CD14-positive monocyte (primary cell): ENCODE measurements at regions not wholly inside any gene's neighbourhood (a gene's known extent, or its start where the extent isn't known, plus 50 kb on each side); places are given as distances from the start of the nearest gene placed in this dataset.

ENCODE experiments used
- DNase-seq, 3 donors: peaks; one replicate each; pipeline ENCODE4 v3.0.0-alpha.2; 2011 to 2022
- H2AFZ ChIP-seq: 2 replicates; pipeline ENCODE4 v1.6.0; 2012; ENCODE audit warnings: mild to moderate bottlenecking, low read depth, low read length, inconsistent platforms; ENCODE audit not compliant: insufficient read depth, poor library complexity, severe bottlenecking
- H3K27ac ChIP-seq, 2 donors: 1 replicate in 1 of 2; 2 replicates in 1 of 2; pipeline ENCODE4 v1.5.1; 2012 to 2013; ENCODE audit warnings: low read length in 2 of 2, control low read depth in 1 of 2, inconsistent platforms in 1 of 2, low read depth in 1 of 2, mild to moderate bottlenecking in 1 of 2
- H3K27me3 ChIP-seq, 2 donors: one replicate each; pipeline versions ENCODE4 v1.6.0 to v1.6.1; 2011 to 2013; ENCODE audit warnings: low read length in 2 of 2; ENCODE audit not compliant: control insufficient read depth in 2 of 2, insufficient read depth in 2 of 2
- H3K36me3 ChIP-seq, 2 donors: replicated peaks in 1 of 2; 1 replicate in 1 of 2; 2 replicates in 1 of 2; pipeline versions ENCODE4 v1.5.1 to v1.6.1; 2012 to 2013; ENCODE audit warnings: low read length in 2 of 2, control low read depth in 1 of 2, inconsistent platforms in 1 of 2, mild to moderate bottlenecking in 1 of 2; ENCODE audit not compliant: insufficient read depth in 2 of 2, control insufficient read depth in 1 of 2
- H3K4me1 ChIP-seq, 2 donors: 1 replicate in 1 of 2; 2 replicates in 1 of 2; pipeline versions ENCODE4 v1.5.1 to v1.6.1; 2012 to 2013; ENCODE audit warnings: low read length in 2 of 2, control low read depth in 1 of 2, inconsistent platforms in 1 of 2, mild to moderate bottlenecking in 1 of 2, moderate library complexity in 1 of 2; ENCODE audit not compliant: insufficient read depth in 2 of 2, control insufficient read depth in 1 of 2
- H3K4me2 ChIP-seq: replicated peaks from 2 replicates; pipeline ENCODE3; 2012; ENCODE audit warnings: low read length, moderate library complexity, mild to moderate bottlenecking; ENCODE audit not compliant: poor library complexity, severe bottlenecking; ENCODE audit errors: extremely low read depth
- H3K4me3 ChIP-seq, 3 experiments: fragments of 200-600 bp in 1 of 3; sonication (generic) in 1 of 3; replicated peaks in 1 of 3; 1 replicate in 2 of 3; 2 replicates in 1 of 3; pipeline ENCODE4 v1.5.1; 2011 to 2013; ENCODE audit warnings: low read length in 3 of 3, mild to moderate bottlenecking in 3 of 3, control low read depth in 2 of 3, low read depth in 2 of 3, inconsistent platforms in 1 of 3, moderate library complexity in 1 of 3
- H3K79me2 ChIP-seq: 2 replicates; pipeline ENCODE4 v1.6.0; 2012; ENCODE audit warnings: mild to moderate bottlenecking, control low read depth, inconsistent platforms, low read length, moderate library complexity; ENCODE audit not compliant: insufficient read depth
- H3K9ac ChIP-seq: 2 replicates; pipeline ENCODE4 v1.6.0; 2017; ENCODE audit warnings: low read length, mild to moderate bottlenecking; ENCODE audit not compliant: insufficient read depth, poor library complexity, severe bottlenecking
- H3K9me3 ChIP-seq, 2 donors: replicated peaks in 1 of 2; 1 replicate in 1 of 2; 2 replicates in 1 of 2; pipeline versions ENCODE4 v1.5.1 to v1.6.1; 2012 to 2013; ENCODE audit warnings: low read length in 2 of 2, control low read depth in 1 of 2; ENCODE audit not compliant: control insufficient read depth in 1 of 2, insufficient read depth in 1 of 2
- H4K20me1 ChIP-seq: 2 replicates; pipeline ENCODE4 v1.6.0; 2012; ENCODE audit warnings: mild to moderate bottlenecking, low read length, control low read depth, moderate library complexity; ENCODE audit not compliant: insufficient read depth
- H3K27ac Mint-ChIP-seq, 7 donors: one replicate each; pipeline ENCODE4 v1.8.0; 2020; ENCODE audit warnings: mild to moderate bottlenecking in 7 of 7, mixed read lengths in 7 of 7, moderate library complexity in 6 of 7, inconsistent platforms in 2 of 7
- H3K27me3 Mint-ChIP-seq, 3 donors: one replicate each; pipeline ENCODE4 v1.8.0; 2021 to 2022; ENCODE audit warnings: low read depth in 3 of 3, mild to moderate bottlenecking in 3 of 3, mixed read lengths in 3 of 3, moderate library complexity in 3 of 3, inconsistent platforms in 1 of 3
- H3K36me3 Mint-ChIP-seq, 2 donors: one replicate each; pipeline ENCODE4 v1.8.0; 2020; ENCODE audit warnings: mixed read lengths in 2 of 2, inconsistent platforms in 1 of 2, mild to moderate bottlenecking in 1 of 2
- H3K4me1 Mint-ChIP-seq: one replicate; pipeline ENCODE4 v1.8.0; 2020; ENCODE audit warnings: mild to moderate bottlenecking, mixed read lengths
- H3K4me3 Mint-ChIP-seq, 2 donors: one replicate each; pipeline ENCODE4 v1.8.0; 2020; ENCODE audit warnings: mild to moderate bottlenecking in 2 of 2, mixed read lengths in 2 of 2, moderate library complexity in 1 of 2
- H3K9me3 Mint-ChIP-seq, 7 donors: one replicate each; pipeline ENCODE4 v1.8.0; 2020 to 2022; ENCODE audit warnings: mixed read lengths in 7 of 7, mild to moderate bottlenecking in 6 of 7, moderate library complexity in 6 of 7, inconsistent platforms in 2 of 7
- WGBS: methylation state at CpG from one replicate; pipeline ENCODE4 v1.1.5; 2013; ENCODE audit warnings: missing lambda C conversion rate; ENCODE audit not compliant: insufficient coverage; 5-methylcytosine and 5-hydroxymethylcytosine counted together
- intact Hi-C, 2 donors: fragments of 100-400 bp; cut with micrococcal nuclease; formaldehyde crosslinking; loops; one replicate each; pipeline versions ENCODE4 v1.15.0 to v1.15.1; 2023
- TF ChIP-seq, protein P1 (sequence below): fragments of 200-600 bp; IDR thresholded peaks from one replicate; pipeline ENCODE4 v1.8.0; 2022; ENCODE audit warnings: antibody characterized with exemption, mild to moderate bottlenecking

DNA sequence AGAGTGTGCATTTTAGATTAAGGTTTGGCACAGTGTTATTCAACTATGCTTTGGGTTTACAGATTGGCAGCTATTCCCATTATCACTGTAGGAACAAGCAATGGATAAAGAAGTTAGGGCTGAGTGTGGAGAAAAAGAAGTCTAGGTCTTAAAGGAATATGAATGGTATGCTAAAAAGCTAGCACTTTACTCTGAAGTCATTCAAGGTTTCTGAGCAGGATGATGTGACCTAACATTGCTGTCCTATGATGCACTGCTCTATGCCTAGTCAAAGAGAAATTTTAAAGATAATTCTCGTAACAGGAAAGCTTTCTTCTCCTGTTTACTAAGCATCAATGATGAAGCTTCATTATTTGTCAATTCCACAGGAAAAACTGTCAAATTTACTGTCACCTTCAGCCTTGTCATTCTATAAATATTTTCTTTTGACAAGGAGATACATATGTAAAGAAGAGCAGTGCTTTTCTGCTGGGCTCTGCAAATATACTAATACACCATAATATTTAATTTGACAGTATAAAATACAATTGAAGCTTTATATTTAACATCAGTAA is 476.1 kb upstream of the PTPRD start:
- H3K4me1 Mint-ChIP-seq = no peaks in the 10 kb centered on the region

DNA sequence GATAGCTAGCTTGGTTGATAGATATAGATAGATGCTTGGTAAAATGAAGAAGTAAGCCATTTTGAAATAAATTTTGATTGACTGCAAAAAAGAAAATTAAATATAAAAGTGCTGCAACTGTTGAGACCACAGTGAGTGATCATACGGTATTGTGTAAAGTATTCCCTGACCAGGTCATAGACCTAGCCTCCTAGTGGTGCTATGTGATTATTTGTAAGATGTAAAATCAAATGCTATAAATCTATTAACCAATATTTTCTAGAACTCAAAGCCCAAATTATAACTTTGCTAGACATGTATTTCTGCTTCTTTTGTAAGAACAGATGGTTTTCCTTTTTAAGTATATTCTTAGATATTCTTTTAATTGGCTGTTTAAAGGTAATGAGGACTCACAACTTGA is 480.2 kb upstream of the PTPRD start:
- DNase-seq = no peak
- Histone ChIP-seq H3K4me2 (no peak overlapping the region), H3K36me3 (no peaks in the 10 kb centered on the region), H3K9ac (no peak overlapping the region), H4K20me1 (no peaks in the 10 kb centered on the region), H3K4me3 (no peak overlapping the region), H3K27me3 (no peaks in the 10 kb centered on the region), H3K4me1 (no peaks in the 10 kb centered on the region), H3K9me3 (no peaks in the 10 kb centered on the region), H2AFZ (no peak overlapping the region), H3K27ac (no peak overlapping the region), H3K79me2 (no peaks in the 10 kb centered on the region)
- H3K27ac Mint-ChIP-seq = no peak overlapping the region
- no peaks in the 10 kb centered on the region for H3K36me3 Mint-ChIP-seq
- intact Hi-C loops = no loop called here
- H3K4me1 Mint-ChIP-seq = no peaks in the 10 kb centered on the region
- no CpG with 5 or more reads among the region's 1 CpG for WGBS
- no peak overlapping the region for H3K4me3 Mint-ChIP-seq
- no peaks in the 10 kb centered on the region for H3K27me3 Mint-ChIP-seq
- TF ChIP-seq, protein P1, sequence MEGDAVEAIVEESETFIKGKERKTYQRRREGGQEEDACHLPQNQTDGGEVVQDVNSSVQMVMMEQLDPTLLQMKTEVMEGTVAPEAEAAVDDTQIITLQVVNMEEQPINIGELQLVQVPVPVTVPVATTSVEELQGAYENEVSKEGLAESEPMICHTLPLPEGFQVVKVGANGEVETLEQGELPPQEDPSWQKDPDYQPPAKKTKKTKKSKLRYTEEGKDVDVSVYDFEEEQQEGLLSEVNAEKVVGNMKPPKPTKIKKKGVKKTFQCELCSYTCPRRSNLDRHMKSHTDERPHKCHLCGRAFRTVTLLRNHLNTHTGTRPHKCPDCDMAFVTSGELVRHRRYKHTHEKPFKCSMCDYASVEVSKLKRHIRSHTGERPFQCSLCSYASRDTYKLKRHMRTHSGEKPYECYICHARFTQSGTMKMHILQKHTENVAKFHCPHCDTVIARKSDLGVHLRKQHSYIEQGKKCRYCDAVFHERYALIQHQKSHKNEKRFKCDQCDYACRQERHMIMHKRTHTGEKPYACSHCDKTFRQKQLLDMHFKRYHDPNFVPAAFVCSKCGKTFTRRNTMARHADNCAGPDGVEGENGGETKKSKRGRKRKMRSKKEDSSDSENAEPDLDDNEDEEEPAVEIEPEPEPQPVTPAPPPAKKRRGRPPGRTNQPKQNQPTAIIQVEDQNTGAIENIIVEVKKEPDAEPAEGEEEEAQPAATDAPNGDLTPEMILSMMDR = no peak
- peaks cover 0 to 1% (median 0%) of the 10 kb centered on the region in 7 donors for H3K9me3 Mint-ChIP-seq

More for the DNA sequence above, 476.1 kb upstream of the PTPRD start:
- Mint-ChIP-seq H3K27ac (no peak overlapping the region), H3K36me3 (no peaks in the 10 kb centered on the region), H3K27me3 (no peaks in the 10 kb centered on the region), H3K9me3 (peaks cover 0 to 6% (median 0%) of the 10 kb centered on the region in 7 donors), H3K4me3 (no peak overlapping the region)
- H2AFZ ChIP-seq = no peak overlapping the region
- no CpG with 5 or more reads among the region's 1 CpG for WGBS
- H3K27ac ChIP-seq = no peak overlapping the region
- H3K4me1 ChIP-seq = no peaks in the 10 kb centered on the region
- no peak overlapping the region for H3K4me2 ChIP-seq
- no peak overlapping the region for H3K4me3 ChIP-seq
- H3K9ac ChIP-seq = no peak overlapping the region
- no peaks in the 10 kb centered on the region for H4K20me1 ChIP-seq
- no peaks in the 10 kb centered on the region for H3K36me3 ChIP-seq
- H3K27me3 ChIP-seq = no peaks in the 10 kb centered on the region
- TF ChIP-seq, protein P1 = no peak
- H3K79me2 ChIP-seq = no peaks in the 10 kb centered on the region
- no peak for DNase-seq
- intact Hi-C loops = no loop called here
- no peaks in the 10 kb centered on the region for H3K9me3 ChIP-seq
